GM06990 (cell line): ENCODE measurements at regions not wholly inside any gene's neighbourhood (a gene's known extent, or its start where the extent isn't known, plus 50 kb on each side); places are given as distances from the start of the nearest gene placed in this dataset.

Experiments used
- DNase-seq: peaks from one replicate; pipeline ENCODE4 v3.0.0-alpha.2; 2011; ENCODE audit not compliant: insufficient read length; ENCODE audit errors: extremely low read depth
- H3K27me3 ChIP-seq: replicated peaks from 2 replicates; pipeline ENCODE4 v1.6.0; 2011; ENCODE audit warnings: low read length; ENCODE audit not compliant: control insufficient read depth, insufficient read depth
- H3K36me3 ChIP-seq: 2 replicates; pipeline ENCODE4 v1.5.1; 2011; ENCODE audit warnings: low read length; ENCODE audit not compliant: control insufficient read depth, insufficient read depth
- H3K4me3 ChIP-seq: replicated peaks from 2 replicates; pipeline ENCODE4 v1.5.1; 2011; ENCODE audit warnings: low read depth, mild to moderate bottlenecking, control low read depth, low read length
- CTCF ChIP-seq: IDR thresholded peaks from 2 replicates; pipeline ENCODE4 v1.5.1; 2011; ENCODE audit warnings: low read length, control low read depth, mild to moderate bottlenecking, inconsistent platforms; ENCODE audit not compliant: insufficient read depth, poor library complexity, severe bottlenecking

GRCh38 chr19:29006057-29006735 lies 206.8 kb downstream of the UQCRFS1 start:
- H3K27me3 ChIP-seq: no peaks in the 10 kb centered on the region
- TF ChIP-seq CTCF: no peak
- no peak for DNase-seq
- no peak overlapping the region for H3K4me3 ChIP-seq
- no peaks in the 10 kb centered on the region for H3K36me3 ChIP-seq

GRCh38 chr19:29004796-29005195 lies 208.2 kb downstream of the UQCRFS1 start:
- TF ChIP-seq CTCF: no peak
- no peak for DNase-seq
- H3K27me3 ChIP-seq: no peaks in the 10 kb centered on the region
- H3K36me3 ChIP-seq: no peaks in the 10 kb centered on the region
- no peak overlapping the region for H3K4me3 ChIP-seq

GRCh38 chr19:29003641-29004409 lies 209.1 kb downstream of the UQCRFS1 start:
- no peak for DNase-seq
- Histone ChIP-seq H3K27me3 (no peaks in the 10 kb centered on the region), H3K36me3 (no peaks in the 10 kb centered on the region), H3K4me3 (no peak overlapping the region)
- TF ChIP-seq CTCF: no peak

- no peaks in the 10 kb centered on the region for H3K36me3 ChIP-seq
- no peak for TF ChIP-seq CTCF
- no peaks in the 10 kb centered on the region for H3K27me3 ChIP-seq
Observed at GRCh38 chr19:29002336-29002735, 210.6 kb downstream of the UQCRFS1 start.

GRCh38 chr19:29001597-29002245 lies 211.2 kb downstream of the UQCRFS1 start:
- no peak for TF ChIP-seq CTCF
- no peaks in the 10 kb centered on the region for H3K36me3 ChIP-seq
- no peak overlapping the region for H3K4me3 ChIP-seq
- no peak for DNase-seq
- no peaks in the 10 kb centered on the region for H3K27me3 ChIP-seq

More at GRCh38 chr19:29002336-29002735, 210.6 kb downstream of the UQCRFS1 start:
- no peak overlapping the region for H3K4me3 ChIP-seq
- no peak for DNase-seq
